IMR-90 (cell line): ENCODE measurements at regions not wholly inside any gene's neighbourhood (a gene's known extent, or its start where the extent isn't known, plus 50 kb on each side); places are given as distances from the start of the nearest gene placed in this dataset.

Experiments used
- ATAC-seq: fragments of 200-7000 bp; cut with Tn5 transposase; 2 replicates; pipeline ENCODE4 v1.9.1; 2020; ENCODE audit warnings: low read depth, mild to moderate bottlenecking, moderate library complexity
- BruUV-seq: library from RNA; stranded (reverse); fragments of 400-500 nt; replicated peaks from 2 replicates; lab custom pipeline; 2021; lab: Mats Ljungman, UMichigan
- CTCF ChIA-PET: fragments of 300-600 bp; formaldehyde crosslinking; extraction: SDS; loops from one replicate; lab custom pipeline; 2021; ENCODE audit warnings: antibody characterized with exemption; lab: Yijun Ruan, JAX
- POLR2A ChIA-PET: fragments of 300-600 bp; sonication (Branson Sonifier 250); formaldehyde crosslinking; loops from one replicate; lab custom pipeline; 2022; ENCODE audit warnings: antibody characterized with exemption; ENCODE audit not compliant: unreplicated experiment; lab: Charles Lee
- DNase-seq: peaks from one replicate; pipeline ENCODE4 v3.0.0; 2013
- H2AFZ ChIP-seq: replicated peaks from 2 replicates; pipeline ENCODE3; 2013; ENCODE audit warnings: low read length, mild to moderate bottlenecking; ENCODE audit not compliant: poor library complexity
- H2AK5ac ChIP-seq: 2 replicates; pipeline ENCODE4 v1.6.1; 2013; ENCODE audit warnings: low read depth, low read length, inconsistent platforms
- H2AK9ac ChIP-seq: replicated peaks from 2 replicates; pipeline ENCODE3; 2013; ENCODE audit warnings: mild to moderate bottlenecking, low read depth, low read length, moderate library complexity; ENCODE audit not compliant: poor library complexity
- H2BK120ac ChIP-seq: 2 replicates; pipeline ENCODE4 v1.6.1; 2013; ENCODE audit warnings: low read depth, low read length, inconsistent platforms
- H2BK15ac ChIP-seq: 3 replicates; pipeline ENCODE4 v1.6.1; 2013; ENCODE audit warnings: low read depth, low read length, inconsistent platforms
- H2BK20ac ChIP-seq: 2 replicates; pipeline ENCODE4 v1.6.1; 2013; ENCODE audit warnings: low read depth, mild to moderate bottlenecking, inconsistent platforms, low read length, moderate library complexity
- H2BK5ac ChIP-seq: 2 replicates; pipeline ENCODE4 v1.6.1; 2013; ENCODE audit warnings: mild to moderate bottlenecking, low read depth, low read length, inconsistent platforms; ENCODE audit not compliant: poor library complexity, severe bottlenecking
- H3K14ac ChIP-seq: replicated peaks from 2 replicates; pipeline ENCODE4 v1.6.1; 2013; ENCODE audit warnings: low read depth, low read length, inconsistent platforms
- H3K18ac ChIP-seq: 2 replicates; pipeline ENCODE4 v1.6.1; 2013; ENCODE audit warnings: low read depth, low read length, control low read depth
- H3K23ac ChIP-seq: 2 replicates; pipeline ENCODE4 v1.6.1; 2013; ENCODE audit warnings: low read depth, low read length, inconsistent platforms
- H3K27ac ChIP-seq: 2 replicates; pipeline ENCODE4 v1.5.1; 2013; ENCODE audit warnings: mild to moderate bottlenecking, control low read depth, low read length; ENCODE audit not compliant: insufficient read depth
- H3K27me3 ChIP-seq: 2 replicates; pipeline ENCODE4 v1.6.1; 2013; ENCODE audit warnings: low read length; ENCODE audit not compliant: control insufficient read depth, insufficient read depth
- H3K36me3 ChIP-seq: 2 replicates; pipeline ENCODE4 v1.6.1; 2013; ENCODE audit warnings: low read length, mixed read lengths; ENCODE audit not compliant: control insufficient read depth, insufficient read depth
- H3K4ac ChIP-seq: 2 replicates; pipeline ENCODE4 v1.6.1; 2013; ENCODE audit warnings: low read depth, low read length, inconsistent platforms
- H3K4me1 ChIP-seq: 2 replicates; pipeline ENCODE4 v1.6.1; 2013; ENCODE audit warnings: low read length, mixed read lengths; ENCODE audit not compliant: control insufficient read depth, insufficient read depth
- H3K4me2 ChIP-seq: 2 replicates; pipeline ENCODE4 v1.6.1; 2013; ENCODE audit warnings: low read depth, mild to moderate bottlenecking, control low read depth, low read length, moderate library complexity
- H3K4me3 ChIP-seq: 2 replicates; pipeline ENCODE4 v1.5.1; 2013; ENCODE audit warnings: low read depth, mild to moderate bottlenecking, control low read depth, low read length, moderate library complexity; ENCODE audit not compliant: insufficient read depth
- H3K56ac ChIP-seq: 2 replicates; pipeline ENCODE4 v1.6.1; 2013; ENCODE audit warnings: low read length, inconsistent platforms; ENCODE audit not compliant: insufficient read depth; ENCODE audit errors: extremely low read depth
- H3K79me1 ChIP-seq, 2 experiments: 2 replicates each; pipeline ENCODE4 v1.6.1; 2013; ENCODE audit warnings: low read length in 2 of 2, inconsistent platforms in 1 of 2, low read depth in 1 of 2
- H3K9ac ChIP-seq: 2 replicates; pipeline ENCODE4 v1.6.1; 2013; ENCODE audit warnings: low read depth, low read length, control low read depth
- H3K9me1 ChIP-seq: 2 replicates; pipeline ENCODE4 v1.6.1; 2013; ENCODE audit warnings: low read length, inconsistent platforms; ENCODE audit not compliant: insufficient read depth
- H3K9me3 ChIP-seq: 2 replicates; pipeline ENCODE4 v1.6.1; 2013; ENCODE audit warnings: low read length; ENCODE audit not compliant: control insufficient read depth, insufficient read depth
- H4K20me1 ChIP-seq: 2 replicates; pipeline ENCODE4 v1.6.1; 2013; ENCODE audit warnings: low read length, inconsistent platforms; ENCODE audit not compliant: insufficient read depth
- H4K5ac ChIP-seq: 2 replicates; pipeline ENCODE4 v1.6.1; 2013; ENCODE audit warnings: mild to moderate bottlenecking, low read depth, low read length, control low read depth
- H4K8ac ChIP-seq, 2 experiments: 2 replicates each; pipeline ENCODE4 v1.6.1; 2013; ENCODE audit warnings: low read depth in 2 of 2, low read length in 2 of 2, control low read depth in 1 of 2, inconsistent platforms in 1 of 2
- H4K91ac ChIP-seq: 2 replicates; pipeline ENCODE4 v1.6.1; 2013; ENCODE audit warnings: low read depth, low read length, inconsistent platforms; ENCODE audit not compliant: insufficient read depth
- BHLHE40 ChIP-seq: fragments of 150-350 bp; IDR thresholded peaks from 2 replicates; pipeline ENCODE4 v1.6.1; 2016; ENCODE audit warnings: mild to moderate bottlenecking, low read depth, low read length
- CEBPB ChIP-seq: IDR thresholded peaks from 2 replicates; pipeline ENCODE4 v1.6.1; 2012; ENCODE audit warnings: low read depth, low read length, improper control_type of control experiment
- CTCF ChIP-seq: conservative IDR thresholded peaks from 2 replicates; pipeline ENCODE4 v1.5.1; 2012; ENCODE audit warnings: mild to moderate bottlenecking, low read depth, low read length, improper control_type of control experiment
- ELK1 ChIP-seq: fragments of 150-350 bp; IDR thresholded peaks from 2 replicates; pipeline ENCODE4 v1.6.1; 2016; ENCODE audit warnings: low read depth, mild to moderate bottlenecking, low read length, moderate library complexity, borderline replicate concordance
- MAFK ChIP-seq: IDR thresholded peaks from 2 replicates; pipeline ENCODE4 v1.6.1; 2012; ENCODE audit warnings: low read depth, low read length, improper control_type of control experiment
- MAZ ChIP-seq: IDR thresholded peaks from 2 replicates; pipeline ENCODE4 v1.6.1; 2012; ENCODE audit warnings: low read depth, mild to moderate bottlenecking, low read length, improper control_type of control experiment, moderate library complexity, borderline replicate concordance
- MXI1 ChIP-seq: IDR thresholded peaks from 2 replicates; pipeline ENCODE4 v1.6.1; 2012; ENCODE audit warnings: low read depth, mild to moderate bottlenecking, low read length, moderate library complexity, borderline replicate concordance
- NFE2L2 ChIP-seq: fragments of 150-350 bp; IDR thresholded peaks from 2 replicates; pipeline ENCODE4 v1.6.1; 2016; ENCODE audit warnings: low read depth, mild to moderate bottlenecking, low read length
- POLR2A ChIP-seq: IDR thresholded peaks from 2 replicates; pipeline ENCODE4 v1.6.1; 2012; ENCODE audit warnings: mild to moderate bottlenecking, low read depth, low read length
- RCOR1 ChIP-seq: IDR thresholded peaks from 2 replicates; pipeline ENCODE4 v1.6.1; 2012; ENCODE audit warnings: mild to moderate bottlenecking, low read length, improper control_type of control experiment; ENCODE audit not compliant: insufficient replicate concordance
- RFX5 ChIP-seq: IDR thresholded peaks from 2 replicates; pipeline ENCODE4 v1.8.0; 2012; ENCODE audit warnings: low read depth, mild to moderate bottlenecking, low read length, moderate library complexity
- SMC3 ChIP-seq: fragments of 150-350 bp; IDR thresholded peaks from 2 replicates; pipeline ENCODE4 v1.6.1; 2016; ENCODE audit warnings: low read depth, mild to moderate bottlenecking, antibody characterized with exemption, low read length, moderate library complexity
- USF2 ChIP-seq: fragments of 150-350 bp; IDR thresholded peaks from 2 replicates; pipeline ENCODE4 v1.6.1; 2017; ENCODE audit warnings: mild to moderate bottlenecking, antibody characterized with exemption, low read length, low read depth
- WGBS, 2 experiments: methylation state at CpG; one replicate each; pipeline versions ENCODE4 v1.1.5 to v1.1.7; 2013; ENCODE audit warnings: missing lambda C conversion rate in 2 of 2; ENCODE audit not compliant: insufficient read length in 1 of 2; ENCODE audit errors: extremely low coverage in 2 of 2; 5-methylcytosine and 5-hydroxymethylcytosine counted together
- dilution Hi-C: fragments of 300-500 bp; cut with HindIII; formaldehyde crosslinking; loops from one replicate; pipeline ENCODE4 v1.14.3; 2018; ENCODE audit warnings: low sequenced_read_pairs; ENCODE audit not compliant: unreplicated experiment
- in situ Hi-C: fragments of 300-500 bp; cut with MboI; formaldehyde crosslinking; loops from 3 replicates; pipeline ENCODE4 v1.14.3; 2019; ENCODE audit warnings: low sequenced_read_pairs, inconsistent platforms, mixed read lengths
- intact Hi-C: fragments of 100-400 bp; cut with micrococcal nuclease; formaldehyde crosslinking; loops from 2 replicates; pipeline ENCODE4 v1.10.0; 2022

GRCh38 chr3:140767566-140767965 is 89.7 kb downstream of the TRIM42 start:
- no peak for TF ChIP-seq NFE2L2
- TF ChIP-seq BHLHE40, result no peak
- TF ChIP-seq MAFK, result no peak
- TF ChIP-seq RCOR1, result no peak
- TF ChIP-seq ELK1, result no peak
- TF ChIP-seq SMC3, result no peak
- no peak for TF ChIP-seq USF2
- no peak for TF ChIP-seq MXI1
- TF ChIP-seq POLR2A, result no peak
- no peak for TF ChIP-seq CEBPB
- no peak for TF ChIP-seq CTCF
- no peak for TF ChIP-seq RFX5
- TF ChIP-seq MAZ, result no peak
- no peak overlapping the region for H3K14ac ChIP-seq
- H4K8ac ChIP-seq, result no peak overlapping the region
- no peak overlapping the region for H2BK5ac ChIP-seq
- ATAC-seq (no peak), DNase-seq (no peak)
- no peak overlapping the region for H3K56ac ChIP-seq
- no peak overlapping the region for H3K4me3 ChIP-seq
- no peak overlapping the region for H3K23ac ChIP-seq
- no peak overlapping the region for H4K91ac ChIP-seq
- H3K79me1 ChIP-seq, result no peaks in the 10 kb centered on the region
- intact Hi-C loops, result no loop called here
- H3K36me3 ChIP-seq, result no peaks in the 10 kb centered on the region
- ChIA-PET CTCF (no interaction called here), POLR2A (no interaction called here)
- no peak overlapping the region for H3K4ac ChIP-seq
- H3K9ac ChIP-seq, result no peak overlapping the region
- H3K4me1 ChIP-seq, result no peaks in the 10 kb centered on the region
- H3K27ac ChIP-seq, result no peak overlapping the region
- in situ Hi-C loops, result no loop called here
- H3K9me1 ChIP-seq, result no peaks in the 10 kb centered on the region
- no peak overlapping the region for H3K4me2 ChIP-seq
- H2AFZ ChIP-seq, result no peak overlapping the region
- no peak overlapping the region for H2BK120ac ChIP-seq
- H4K20me1 ChIP-seq, result no peaks in the 10 kb centered on the region
- no peak overlapping the region for H2BK20ac ChIP-seq
- H3K27me3 ChIP-seq, result no peaks in the 10 kb centered on the region
- H3K9me3 ChIP-seq, result no peaks in the 10 kb centered on the region
- no peak overlapping the region for H2AK5ac ChIP-seq
- H3K18ac ChIP-seq, result no peak overlapping the region
- H2BK15ac ChIP-seq, result no peak overlapping the region
- BruUV-seq, result no TSS peak
- dilution Hi-C loops, result no loop called here
- no CpG with 5 or more reads among the region's 1 CpG for WGBS, 2 experiments
- no peak overlapping the region for H4K5ac ChIP-seq
- H2AK9ac ChIP-seq, result no peak overlapping the region
